H1 (cell line): ENCODE measurements at regions not wholly inside any gene's neighbourhood (a gene's known extent, or its start where the extent isn't known, plus 50 kb on each side); places are given as distances from the start of the nearest gene placed in this dataset.

Experiments
- ASH2L ChIP-seq: fragments of 200-600, 300-600 bp; sonication (generic); IDR thresholded peaks from one replicate; pipeline ENCODE4 v1.7.1; 2017; ENCODE audit warnings: low read length
- ATF3 ChIP-seq: IDR thresholded peaks from 2 replicates; pipeline ENCODE4 v1.6.1; 2011; ENCODE audit warnings: low read depth, mild to moderate bottlenecking, low read length; ENCODE audit not compliant: insufficient read depth
- KDM1A ChIP-seq: fragments of 200-600, 300-600 bp; sonication (generic); IDR thresholded peaks from 2 replicates; pipeline ENCODE4 v1.7.1; 2016; ENCODE audit warnings: mild to moderate bottlenecking, low read length, borderline replicate concordance
- POLR2A ChIP-seq, 2 experiments: IDR thresholded peaks; 1 replicate in 1 of 2; 2 replicates in 1 of 2; pipeline ENCODE4 v1.6.1; 2011; ENCODE audit warnings: low read depth in 2 of 2, low read length in 2 of 2, mild to moderate bottlenecking in 2 of 2; ENCODE audit errors: control extremely low read depth in 1 of 2
- RXRA ChIP-seq: IDR thresholded peaks from 2 replicates; pipeline ENCODE4 v1.6.1; 2011; ENCODE audit warnings: low read depth, mild to moderate bottlenecking, low read length, moderate library complexity; ENCODE audit not compliant: insufficient read depth
- SIX5 ChIP-seq: IDR thresholded peaks from 2 replicates; pipeline ENCODE4 v1.6.1; 2011; ENCODE audit warnings: mild to moderate bottlenecking, low read depth, low read length
- TAF1 ChIP-seq: IDR thresholded peaks from 2 replicates; pipeline ENCODE4 v1.6.1; 2011; ENCODE audit warnings: mild to moderate bottlenecking, low read depth, low read length
- TCF12 ChIP-seq: IDR thresholded peaks from 2 replicates; pipeline ENCODE4 v1.6.1; 2011; ENCODE audit warnings: low read depth, mild to moderate bottlenecking, low read length

GRCh38 chr12:14199455-14200198, 165.9 kb upstream of the ATF7IP start (continued):
- no peak for TF ChIP-seq TCF12
- TF ChIP-seq SIX5: no peak
- no peak for TF ChIP-seq TAF1
- no peak for TF ChIP-seq POLR2A (IDR thresholded peaks at IDR 0.05; ENCODE audit: control extremely low read depth in 1 of 2, low read depth in 2 of 2, low read length in 2 of 2)
- no peak for TF ChIP-seq KDM1A
- TF ChIP-seq ASH2L: no peak
- TF ChIP-seq RXRA: no peak
- TF ChIP-seq ATF3: no peak
